ENCODE measurements at regions not wholly inside any gene's neighbourhood (a gene's known extent, or its start where the extent isn't known, plus 50 kb on each side); places are given as distances from the start of the nearest gene placed in this dataset.

DNA sequence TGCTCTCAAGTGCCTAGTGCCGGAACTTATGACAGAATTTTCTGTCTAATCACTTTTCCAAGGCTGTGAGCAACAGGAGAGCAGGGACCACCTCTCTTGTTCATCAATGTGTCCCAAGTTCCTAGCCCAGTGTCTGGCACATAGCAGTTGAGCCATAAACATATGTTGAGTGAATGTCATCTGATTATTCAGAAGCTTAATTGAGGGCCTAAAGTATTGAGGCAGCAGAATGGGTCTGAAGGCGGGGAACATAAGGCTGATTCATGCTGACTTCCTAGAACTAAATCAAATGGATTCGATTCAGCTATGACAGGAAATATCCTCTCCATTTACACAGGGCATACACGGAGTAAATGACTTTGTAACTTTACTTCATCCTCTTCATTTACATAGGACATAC lies 438.0 kb upstream of the ZFHX3 start:
- Histone ChIP-seq H3K14ac (ENCODE audit: low read length in 2 of 2) (no peak overlapping the region), H3K27ac (ENCODE audit: low read length, poor library complexity, severe bottlenecking) (no peak overlapping the region), H3K9ac (ENCODE audit: low read length) (no peak overlapping the region), H3K4me2 (ENCODE audit: low read length, poor library complexity, severe bottlenecking) (no peak overlapping the region), H2BK15ac (ENCODE audit: low read depth, poor library complexity, severe bottlenecking) (no peak overlapping the region), H2BK120ac (ENCODE audit: low read depth, low read length) (no peak overlapping the region), H3K79me1 (replicated peaks; ENCODE audit: low read length, poor library complexity, severe bottlenecking) (no peaks in the 10 kb centered on the region), H3K23ac (ENCODE audit: low read length in 2 of 2) (no peak overlapping the region), H2AFZ (ENCODE audit: low read depth, low read length) (no peak overlapping the region), H3K4me1 (ENCODE audit: control insufficient read depth, insufficient read depth, low read depth, low read length) (no peaks in the 10 kb centered on the region), H3K9me3 (ENCODE audit: control insufficient read depth, low read length) (peaks cover under 1% of the 10 kb centered on the region), H4K8ac (ENCODE audit: low read length) (no peak overlapping the region), H3K18ac (ENCODE audit: low read depth in 1 of 2, low read length in 2 of 2) (no peak overlapping the region), H2BK12ac (ENCODE audit: low read length in 2 of 2) (no peak overlapping the region), H3K36me3 (ENCODE audit: control insufficient read depth in 1 of 2, insufficient read depth in 2 of 2, low read depth in 1 of 2, low read length in 2 of 2) (no peaks in the 10 kb centered on the region), H2BK5ac (ENCODE audit: low read depth, low read length, poor library complexity, severe bottlenecking) (no peak overlapping the region), H3K27me3 (ENCODE audit: control insufficient read depth in 1 of 2, insufficient read depth in 1 of 2, low read length in 2 of 2) (no peaks in the 10 kb centered on the region), H3K4ac (ENCODE audit: low read depth in 1 of 2, low read length in 2 of 2) (no peak overlapping the region), H2AK5ac (ENCODE audit: low read length, severe bottlenecking) (no peak overlapping the region), H4K91ac (ENCODE audit: low read length) (no peak overlapping the region), H3K4me3 (ENCODE audit: insufficient read depth in 1 of 2, low read depth in 1 of 2, low read length in 2 of 2) (no peak overlapping the region)
- 51% methylated on average over 4 of the region's 4 CpGs for WGBS
- no peak for DNase-seq

DNA sequence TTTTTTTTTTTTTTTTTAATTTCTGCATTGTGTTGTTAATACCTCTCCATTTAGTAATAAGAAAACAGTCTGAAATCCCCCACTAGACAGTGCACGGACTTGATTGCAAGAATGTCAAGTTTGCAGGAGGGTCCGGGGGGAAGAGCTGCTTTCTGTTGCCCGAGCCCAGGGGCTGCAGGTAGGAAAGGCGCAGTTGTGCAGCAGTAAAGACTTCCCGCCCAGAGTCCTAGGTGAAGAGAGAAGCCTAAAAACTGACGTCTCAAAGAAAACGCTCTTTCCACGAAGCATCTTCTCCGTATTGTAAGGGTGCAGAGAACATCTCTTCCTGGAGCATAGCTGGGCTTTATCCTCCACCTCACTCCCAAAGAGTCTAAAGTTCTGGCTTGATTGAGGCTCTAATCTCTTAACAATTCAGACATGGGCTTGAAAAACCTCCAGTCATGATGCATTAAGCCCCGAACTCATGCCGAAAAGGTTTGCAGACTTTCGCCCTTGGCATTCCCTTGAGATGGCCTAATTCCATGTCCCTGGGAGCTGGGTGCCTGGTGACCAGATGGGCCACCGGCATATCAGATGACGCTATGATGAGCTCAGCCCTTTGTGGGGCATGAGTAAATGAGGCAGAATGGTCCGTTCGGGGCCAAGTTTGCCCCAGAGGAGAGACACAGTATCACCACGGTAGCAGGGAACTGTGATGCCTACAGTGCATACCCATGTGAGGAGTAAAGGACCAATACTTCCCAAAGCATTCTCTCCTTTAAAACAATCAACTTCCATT lies 436.2 kb upstream of the ZFHX3 start:
- Histone ChIP-seq H2AFZ (ENCODE audit: low read depth, low read length) (no peak overlapping the region), H3K4me2 (ENCODE audit: low read length, poor library complexity, severe bottlenecking) (no peak overlapping the region), H3K27me3 (ENCODE audit: control insufficient read depth in 1 of 2, insufficient read depth in 1 of 2, low read length in 2 of 2) (no peaks in the 10 kb centered on the region), H2AK5ac (ENCODE audit: low read length, severe bottlenecking) (no peak overlapping the region), H3K27ac (ENCODE audit: low read length, poor library complexity, severe bottlenecking) (no peak overlapping the region), H4K8ac (ENCODE audit: low read length) (no peak overlapping the region), H3K23ac (ENCODE audit: low read length in 2 of 2) (no peak overlapping the region), H3K4ac (ENCODE audit: low read depth in 1 of 2, low read length in 2 of 2) (no peak overlapping the region), H3K18ac (ENCODE audit: low read depth in 1 of 2, low read length in 2 of 2) (no peak overlapping the region), H3K79me1 (replicated peaks; ENCODE audit: low read length, poor library complexity, severe bottlenecking) (no peaks in the 10 kb centered on the region), H2BK120ac (ENCODE audit: low read depth, low read length) (no peak overlapping the region), H3K36me3 (ENCODE audit: control insufficient read depth in 1 of 2, insufficient read depth in 2 of 2, low read depth in 1 of 2, low read length in 2 of 2) (no peaks in the 10 kb centered on the region), H3K9ac (ENCODE audit: low read length) (no peak overlapping the region), H3K9me3 (ENCODE audit: control insufficient read depth, low read length) (no peaks in the 10 kb centered on the region), H2BK5ac (ENCODE audit: low read depth, low read length, poor library complexity, severe bottlenecking) (no peak overlapping the region), H3K14ac (ENCODE audit: low read length in 2 of 2) (no peak overlapping the region), H2BK12ac (ENCODE audit: low read length in 2 of 2) (no peak overlapping the region), H3K4me3 (ENCODE audit: insufficient read depth in 1 of 2, low read depth in 1 of 2, low read length in 2 of 2) (no peak overlapping the region), H4K91ac (ENCODE audit: low read length) (no peak overlapping the region), H2BK15ac (ENCODE audit: low read depth, poor library complexity, severe bottlenecking) (no peak overlapping the region), H3K4me1 (ENCODE audit: control insufficient read depth, insufficient read depth, low read depth, low read length) (no peaks in the 10 kb centered on the region)
- DNase-seq = no peak
- WGBS = 74% methylated on average over 17 of the region's 17 CpGs

DNA sequence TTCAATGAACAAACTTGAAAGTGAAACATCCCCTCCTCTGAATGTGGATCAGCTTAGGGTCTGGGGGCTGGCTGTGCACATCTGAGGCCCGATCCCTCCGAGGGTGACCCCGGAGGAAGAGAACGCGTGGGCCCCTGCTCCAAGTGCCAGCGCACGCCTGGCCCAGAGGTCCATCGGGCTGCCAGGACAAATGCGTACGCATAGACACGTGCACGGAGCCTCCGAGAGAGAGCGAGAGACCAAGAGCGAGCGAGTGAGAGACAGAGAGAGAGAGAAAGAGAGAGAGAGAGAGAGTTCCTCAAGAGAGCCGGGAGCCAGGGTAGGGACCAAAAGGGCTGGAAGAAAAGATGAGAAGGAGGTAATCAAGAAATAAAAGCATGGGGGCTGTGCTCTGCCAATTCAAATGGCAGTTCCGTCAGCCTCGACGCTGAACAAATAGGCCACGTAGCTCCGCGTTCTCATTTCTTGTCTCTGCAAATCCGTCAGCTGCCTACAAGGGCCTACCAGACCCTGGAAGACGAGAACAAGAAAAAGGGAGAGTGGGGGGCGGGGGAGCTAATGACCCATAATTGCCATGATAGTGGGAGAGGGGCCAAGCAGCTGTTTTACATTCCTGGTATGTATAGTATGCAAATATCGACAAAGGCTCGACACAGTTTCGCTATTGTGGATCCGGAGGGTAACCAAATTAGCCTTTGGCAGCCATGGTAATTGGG lies 435.3 kb upstream of the ZFHX3 start:
- Histone ChIP-seq H2BK15ac (ENCODE audit: low read depth, poor library complexity, severe bottlenecking) (no peak overlapping the region), H3K79me1 (replicated peaks; ENCODE audit: low read length, poor library complexity, severe bottlenecking) (no peaks in the 10 kb centered on the region), H4K91ac (ENCODE audit: low read length) (no peak overlapping the region), H3K9ac (ENCODE audit: low read length) (no peak overlapping the region), H3K14ac (ENCODE audit: low read length in 2 of 2) (no peak overlapping the region), H3K4me2 (ENCODE audit: low read length, poor library complexity, severe bottlenecking) (no peak overlapping the region), H3K36me3 (ENCODE audit: control insufficient read depth in 1 of 2, insufficient read depth in 2 of 2, low read depth in 1 of 2, low read length in 2 of 2) (no peaks in the 10 kb centered on the region), H3K9me3 (ENCODE audit: control insufficient read depth, low read length) (no peaks in the 10 kb centered on the region), H3K27ac (ENCODE audit: low read length, poor library complexity, severe bottlenecking) (no peak overlapping the region), H3K23ac (ENCODE audit: low read length in 2 of 2) (no peak overlapping the region), H3K4ac (ENCODE audit: low read depth in 1 of 2, low read length in 2 of 2) (no peak overlapping the region), H3K4me1 (ENCODE audit: control insufficient read depth, insufficient read depth, low read depth, low read length) (no peaks in the 10 kb centered on the region), H2BK120ac (ENCODE audit: low read depth, low read length) (no peak overlapping the region), H2AK5ac (ENCODE audit: low read length, severe bottlenecking) (no peak overlapping the region), H3K27me3 (ENCODE audit: control insufficient read depth in 1 of 2, insufficient read depth in 1 of 2, low read length in 2 of 2) (no peaks in the 10 kb centered on the region), H3K4me3 (ENCODE audit: insufficient read depth in 1 of 2, low read depth in 1 of 2, low read length in 2 of 2) (no peak overlapping the region), H2BK5ac (ENCODE audit: low read depth, low read length, poor library complexity, severe bottlenecking) (no peak overlapping the region), H3K18ac (ENCODE audit: low read depth in 1 of 2, low read length in 2 of 2) (no peak overlapping the region), H2AFZ (ENCODE audit: low read depth, low read length) (no peak overlapping the region), H2BK12ac (ENCODE audit: low read length in 2 of 2) (no peak overlapping the region), H4K8ac (ENCODE audit: low read length) (no peak overlapping the region)
- 58% methylated on average over 30 of the region's 30 CpGs for WGBS
- no peak for DNase-seq

DNA sequence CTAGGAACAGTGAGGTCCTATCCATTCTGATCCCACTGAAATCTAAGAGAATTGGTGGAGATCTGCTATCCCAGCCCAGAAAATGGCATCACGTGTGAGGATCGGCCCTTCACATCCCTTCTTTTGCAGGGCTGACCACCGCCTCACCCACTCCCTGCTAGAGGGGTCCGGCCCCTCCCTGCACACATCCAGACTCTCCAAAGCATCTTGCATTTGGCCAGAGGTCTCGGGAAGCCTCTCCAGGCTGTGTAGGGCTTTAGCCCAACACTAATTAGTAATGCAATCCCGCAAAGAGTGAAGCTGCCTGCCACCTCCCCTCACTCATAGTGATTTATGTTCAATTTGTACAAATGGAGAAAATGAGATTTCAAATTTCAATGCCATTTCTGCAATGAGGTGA lies 434.4 kb upstream of the ZFHX3 start:
- H2BK120ac ChIP-seq (ENCODE audit: low read depth, low read length) = no peak overlapping the region
- H2BK12ac ChIP-seq (ENCODE audit: low read length in 2 of 2) = no peak overlapping the region
- DNase-seq = no peak
- H4K91ac ChIP-seq (ENCODE audit: low read length) = no peak overlapping the region
- H3K27ac ChIP-seq (ENCODE audit: low read length, poor library complexity, severe bottlenecking) = no peak overlapping the region
- no peaks in the 10 kb centered on the region for H3K36me3 ChIP-seq (ENCODE audit: control insufficient read depth in 1 of 2, insufficient read depth in 2 of 2, low read depth in 1 of 2, low read length in 2 of 2)
- no peak overlapping the region for H3K9ac ChIP-seq (ENCODE audit: low read length)
- H2AK5ac ChIP-seq (ENCODE audit: low read length, severe bottlenecking) = no peak overlapping the region
- H2BK15ac ChIP-seq (ENCODE audit: low read depth, poor library complexity, severe bottlenecking) = no peak overlapping the region
- no peak overlapping the region for H4K8ac ChIP-seq (ENCODE audit: low read length)
- no peak overlapping the region for H3K23ac ChIP-seq (ENCODE audit: low read length in 2 of 2)
- no peak overlapping the region for H3K4me2 ChIP-seq (ENCODE audit: low read length, poor library complexity, severe bottlenecking)
- H3K4ac ChIP-seq (ENCODE audit: low read depth in 1 of 2, low read length in 2 of 2) = no peak overlapping the region
- H3K18ac ChIP-seq (ENCODE audit: low read depth in 1 of 2, low read length in 2 of 2) = no peak overlapping the region
- H2BK5ac ChIP-seq (ENCODE audit: low read depth, low read length, poor library complexity, severe bottlenecking) = no peak overlapping the region
- no peaks in the 10 kb centered on the region for H3K27me3 ChIP-seq (ENCODE audit: control insufficient read depth in 1 of 2, insufficient read depth in 1 of 2, low read length in 2 of 2)
- H2AFZ ChIP-seq (ENCODE audit: low read depth, low read length) = no peak overlapping the region
- H3K79me1 ChIP-seq (replicated peaks; ENCODE audit: low read length, poor library complexity, severe bottlenecking) = no peaks in the 10 kb centered on the region
- no peak overlapping the region for H3K14ac ChIP-seq (ENCODE audit: low read length in 2 of 2)
- H3K9me3 ChIP-seq (ENCODE audit: control insufficient read depth, low read length) = no peaks in the 10 kb centered on the region
- 80% methylated on average over 4 of the region's 6 CpGs for WGBS
- H3K4me3 ChIP-seq (ENCODE audit: insufficient read depth in 1 of 2, low read depth in 1 of 2, low read length in 2 of 2) = no peak overlapping the region
- no peaks in the 10 kb centered on the region for H3K4me1 ChIP-seq (ENCODE audit: control insufficient read depth, insufficient read depth, low read depth, low read length)

Measured in mesenchymal stem cell (in vitro differentiated cells and primary cell).